ENCODE measurements at regions not wholly inside any gene's neighbourhood (a gene's known extent, or its start where the extent isn't known, plus 50 kb on each side); places are given as distances from the start of the nearest gene placed in this dataset.

- Histone ChIP-seq H3K27me3 (ENCODE audit: control insufficient read depth in 3 of 3, insufficient read depth in 3 of 3, low read length in 2 of 3) (peaks cover 0 to 2% (median 2%) of the 10 kb centered on the region in 3 donors), H3K9ac (ENCODE audit: insufficient read depth in 1 of 2, low read length in 2 of 2) (no peak overlapping the region), H3K4me3 (no peak overlapping the region), H3K9me3 (ENCODE audit: control insufficient read depth in 4 of 4, insufficient read depth in 3 of 4, low read length in 3 of 4) (peaks cover 0 to 4% (median 0%) of the 10 kb centered on the region in 4 donors), H3K4me1 (ENCODE audit: control insufficient read depth in 5 of 5, insufficient read depth in 5 of 5, low read length in 5 of 5) (no peaks in the 10 kb centered on the region), H3K27ac (ENCODE audit: low read depth in 1 of 2, low read length in 1 of 2) (no peak overlapping the region), H3K36me3 (ENCODE audit: control insufficient read depth in 4 of 4, insufficient read depth in 4 of 4, low read length in 4 of 4) (no peaks in the 10 kb centered on the region)
- WGBS, 2 donors: 93 to 96% methylated on average over 2 of the region's 2 CpGs
- DNase-seq: no peak
- ATAC-seq (ENCODE audit: insufficient read depth, low FRiP score): no peak
- no peak for TF ChIP-seq CTCF (IDR thresholded peaks at IDR 0.05; ENCODE audit: control extremely low read depth, extremely low read depth)
Measured at GRCh38 chr3:43902415-43902814, 211.7 kb downstream of the ABHD5 start.

- 93 to 94% methylated on average over 1 of the region's 1 CpG for WGBS, 2 donors
- Histone ChIP-seq H3K27me3 (ENCODE audit: control insufficient read depth in 3 of 3, insufficient read depth in 3 of 3, low read length in 2 of 3) (peaks cover 0 to 2% (median 0%) of the 10 kb centered on the region in 3 donors), H3K4me1 (ENCODE audit: control insufficient read depth in 5 of 5, insufficient read depth in 5 of 5, low read length in 5 of 5) (no peaks in the 10 kb centered on the region), H3K4me3 (no peak overlapping the region), H3K36me3 (ENCODE audit: control insufficient read depth in 4 of 4, insufficient read depth in 4 of 4, low read length in 4 of 4) (no peaks in the 10 kb centered on the region), H3K27ac (ENCODE audit: low read depth in 1 of 2, low read length in 1 of 2) (no peak overlapping the region), H3K9ac (ENCODE audit: insufficient read depth in 1 of 2, low read length in 2 of 2) (no peak overlapping the region), H3K9me3 (ENCODE audit: control insufficient read depth in 4 of 4, insufficient read depth in 3 of 4, low read length in 3 of 4) (peaks cover 0 to 4% (median 0%) of the 10 kb centered on the region in 4 donors)
- ATAC-seq (ENCODE audit: insufficient read depth, low FRiP score): no peak
- no peak for TF ChIP-seq CTCF (IDR thresholded peaks at IDR 0.05; ENCODE audit: control extremely low read depth, extremely low read depth)
- peak in 1 of 3 donors; percentile 43 for DNase-seq
Measured at GRCh38 chr3:43905157-43905556, 214.4 kb downstream of the ABHD5 start.

- ATAC-seq (ENCODE audit: insufficient read depth, low FRiP score) (no peak), DNase-seq (no peak)
- H3K27ac ChIP-seq (ENCODE audit: low read depth in 1 of 2, low read length in 1 of 2): no peak overlapping the region
- no peak overlapping the region for H3K4me3 ChIP-seq
- no peak for TF ChIP-seq CTCF (IDR thresholded peaks at IDR 0.05; ENCODE audit: control extremely low read depth, extremely low read depth)
- 66% methylated on average over 8 of the region's 8 CpGs for WGBS, 2 donors
- H3K4me1 ChIP-seq (ENCODE audit: control insufficient read depth in 5 of 5, insufficient read depth in 5 of 5, low read length in 5 of 5): no peaks in the 10 kb centered on the region
- no peaks in the 10 kb centered on the region for H3K9me3 ChIP-seq (ENCODE audit: control insufficient read depth in 4 of 4, insufficient read depth in 3 of 4, low read length in 3 of 4)
- no peaks in the 10 kb centered on the region for H3K36me3 ChIP-seq (ENCODE audit: control insufficient read depth in 4 of 4, insufficient read depth in 4 of 4, low read length in 4 of 4)
- H3K27me3 ChIP-seq (ENCODE audit: control insufficient read depth in 3 of 3, insufficient read depth in 3 of 3, low read length in 2 of 3): peaks cover 0 to 2% (median 0%) of the 10 kb centered on the region in 3 donors
- H3K9ac ChIP-seq (ENCODE audit: insufficient read depth in 1 of 2, low read length in 2 of 2): no peak overlapping the region
Measured at GRCh38 chr3:43906849-43907507, 216.2 kb downstream of the ABHD5 start.

- H3K4me1 ChIP-seq (ENCODE audit: control insufficient read depth in 5 of 5, insufficient read depth in 5 of 5, low read length in 5 of 5): no peaks in the 10 kb centered on the region
- TF ChIP-seq CTCF (IDR thresholded peaks at IDR 0.05; ENCODE audit: control extremely low read depth, extremely low read depth): no peak
- DNase-seq: no peak
- no peak for ATAC-seq (ENCODE audit: insufficient read depth, low FRiP score)
- no peak overlapping the region for H3K4me3 ChIP-seq
- no peaks in the 10 kb centered on the region for H3K9me3 ChIP-seq (ENCODE audit: control insufficient read depth in 4 of 4, insufficient read depth in 3 of 4, low read length in 3 of 4)
- no peaks in the 10 kb centered on the region for H3K36me3 ChIP-seq (ENCODE audit: control insufficient read depth in 4 of 4, insufficient read depth in 4 of 4, low read length in 4 of 4)
- no peak overlapping the region for H3K9ac ChIP-seq (ENCODE audit: insufficient read depth in 1 of 2, low read length in 2 of 2)
- H3K27me3 ChIP-seq (ENCODE audit: control insufficient read depth in 3 of 3, insufficient read depth in 3 of 3, low read length in 2 of 3): peaks cover 0 to 2% (median 0%) of the 10 kb centered on the region in 3 donors
- no peak overlapping the region for H3K27ac ChIP-seq (ENCODE audit: low read depth in 1 of 2, low read length in 1 of 2)
- WGBS, 2 donors: 27 to 41% methylated on average over 1 of the region's 1 CpG
Measured at GRCh38 chr3:43907508-43907858, 216.7 kb downstream of the ABHD5 start.

All from lung (tissue), 11 donors.